Loucy (cell line): ENCODE measurements at regions not wholly inside any gene's neighbourhood (a gene's known extent, or its start where the extent isn't known, plus 50 kb on each side); places are given as distances from the start of the nearest gene placed in this dataset.

ENCODE experiments used
- EZH2phosphoT487 ChIP-seq: fragments of 200-600 bp; IDR thresholded peaks from 2 replicates; pipeline ENCODE4 v1.6.1; 2018; ENCODE audit warnings: antibody characterized with exemption, mild to moderate bottlenecking, moderate library complexity, borderline replicate concordance
- TF ChIP-seq, protein P1 (sequence below): fragments of 200-600 bp; sonication (generic); conservative IDR thresholded peaks from 2 replicates; pipeline ENCODE4 v1.5.1; 2014; ENCODE audit warnings: mild to moderate bottlenecking, antibody characterized with exemption, low read length

DNA sequence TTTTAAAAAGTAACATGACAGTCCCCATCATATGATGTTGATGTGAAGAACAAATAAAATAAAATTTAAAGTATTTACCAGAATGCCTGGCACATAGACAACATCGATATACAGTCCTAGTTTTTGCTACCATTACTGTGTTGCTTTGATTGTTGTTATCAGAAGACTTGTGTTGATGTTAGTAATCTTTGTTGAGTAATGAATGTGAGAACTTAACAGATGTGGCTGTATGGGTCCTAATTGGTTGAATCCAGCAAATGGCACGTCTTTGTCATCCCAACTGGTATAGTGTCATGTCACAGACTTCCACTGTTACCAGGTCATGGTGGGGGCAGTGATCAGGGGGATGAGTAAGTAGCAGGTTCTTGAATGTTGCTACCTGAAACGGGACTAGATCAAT is 1151.4 kb upstream of the CDH8 start:
- TF ChIP-seq, protein P1, sequence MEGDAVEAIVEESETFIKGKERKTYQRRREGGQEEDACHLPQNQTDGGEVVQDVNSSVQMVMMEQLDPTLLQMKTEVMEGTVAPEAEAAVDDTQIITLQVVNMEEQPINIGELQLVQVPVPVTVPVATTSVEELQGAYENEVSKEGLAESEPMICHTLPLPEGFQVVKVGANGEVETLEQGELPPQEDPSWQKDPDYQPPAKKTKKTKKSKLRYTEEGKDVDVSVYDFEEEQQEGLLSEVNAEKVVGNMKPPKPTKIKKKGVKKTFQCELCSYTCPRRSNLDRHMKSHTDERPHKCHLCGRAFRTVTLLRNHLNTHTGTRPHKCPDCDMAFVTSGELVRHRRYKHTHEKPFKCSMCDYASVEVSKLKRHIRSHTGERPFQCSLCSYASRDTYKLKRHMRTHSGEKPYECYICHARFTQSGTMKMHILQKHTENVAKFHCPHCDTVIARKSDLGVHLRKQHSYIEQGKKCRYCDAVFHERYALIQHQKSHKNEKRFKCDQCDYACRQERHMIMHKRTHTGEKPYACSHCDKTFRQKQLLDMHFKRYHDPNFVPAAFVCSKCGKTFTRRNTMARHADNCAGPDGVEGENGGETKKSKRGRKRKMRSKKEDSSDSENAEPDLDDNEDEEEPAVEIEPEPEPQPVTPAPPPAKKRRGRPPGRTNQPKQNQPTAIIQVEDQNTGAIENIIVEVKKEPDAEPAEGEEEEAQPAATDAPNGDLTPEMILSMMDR: no peak
- TF ChIP-seq EZH2phosphoT487: no peak
